Erythroblast (primary cell): ENCODE measurements at regions not wholly inside any gene's neighbourhood (a gene's known extent, or its start where the extent isn't known, plus 50 kb on each side); places are given as distances from the start of the nearest gene placed in this dataset.

Experiments used
- GATA1 ChIP-seq: IDR thresholded peaks from 2 replicates; pipeline ENCODE4 v1.6.1; 2011; ENCODE audit warnings: low read depth, mild to moderate bottlenecking, control low read depth, low read length, moderate library complexity
- POLR2A ChIP-seq: IDR thresholded peaks from 2 replicates; pipeline ENCODE4 v1.6.1; 2011; ENCODE audit warnings: mild to moderate bottlenecking, low read length

GRCh38 chr2:145591109-145591809 is 1071.3 kb upstream of the ZEB2 start:
- TF ChIP-seq POLR2A = no peak
- no peak for TF ChIP-seq GATA1
